ENCODE measurements at regions not wholly inside any gene's neighbourhood (a gene's known extent, or its start where the extent isn't known, plus 50 kb on each side); places are given as distances from the start of the nearest gene placed in this dataset.

DNA sequence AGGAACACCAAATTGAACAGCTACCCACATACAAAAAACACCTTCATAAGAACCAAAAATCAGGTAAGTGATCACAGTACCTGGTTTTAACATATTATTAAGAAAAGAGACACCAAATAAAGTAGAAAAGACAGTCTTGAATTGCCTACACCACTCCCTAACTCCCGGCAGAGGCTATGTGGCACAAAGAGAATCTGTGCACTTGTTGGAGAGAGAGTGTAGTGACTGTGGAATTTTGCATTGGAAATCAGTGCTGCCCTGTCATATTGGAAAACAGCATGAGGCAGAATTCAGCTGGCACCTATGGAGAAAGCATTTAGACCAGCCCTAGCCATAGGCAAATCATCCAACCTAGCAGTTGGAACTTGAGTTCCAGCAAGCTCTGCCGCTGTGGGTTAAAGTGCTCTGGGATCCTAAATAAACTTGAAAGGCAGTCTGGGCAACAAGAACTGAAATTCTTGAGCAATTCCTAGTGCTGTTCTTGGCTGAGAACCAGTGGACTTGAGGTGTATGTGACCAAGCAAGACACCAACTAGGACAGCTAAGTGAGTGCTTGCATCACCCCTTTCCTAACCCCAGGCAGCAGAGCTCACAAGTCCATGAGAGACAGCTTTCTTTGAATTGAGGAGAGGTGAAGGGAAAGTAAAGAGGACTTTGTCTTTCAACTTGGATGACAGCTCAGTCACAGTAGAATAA is 969.6 kb upstream of the ALCAM start:
- no peak for TF ChIP-seq ZFP3 (CRISPR knock-in tag; IDR thresholded peaks at IDR 0.05)
- TF ChIP-seq ZNF565 (CRISPR knock-in tag; conservative IDR thresholded peaks at IDR 0.05; ENCODE audit: low read depth), result no peak
- no peak for TF ChIP-seq PPARA (CRISPR knock-in tag; IDR thresholded peaks at IDR 0.05; ENCODE audit: borderline replicate concordance)
- TF ChIP-seq, protein P1, sequence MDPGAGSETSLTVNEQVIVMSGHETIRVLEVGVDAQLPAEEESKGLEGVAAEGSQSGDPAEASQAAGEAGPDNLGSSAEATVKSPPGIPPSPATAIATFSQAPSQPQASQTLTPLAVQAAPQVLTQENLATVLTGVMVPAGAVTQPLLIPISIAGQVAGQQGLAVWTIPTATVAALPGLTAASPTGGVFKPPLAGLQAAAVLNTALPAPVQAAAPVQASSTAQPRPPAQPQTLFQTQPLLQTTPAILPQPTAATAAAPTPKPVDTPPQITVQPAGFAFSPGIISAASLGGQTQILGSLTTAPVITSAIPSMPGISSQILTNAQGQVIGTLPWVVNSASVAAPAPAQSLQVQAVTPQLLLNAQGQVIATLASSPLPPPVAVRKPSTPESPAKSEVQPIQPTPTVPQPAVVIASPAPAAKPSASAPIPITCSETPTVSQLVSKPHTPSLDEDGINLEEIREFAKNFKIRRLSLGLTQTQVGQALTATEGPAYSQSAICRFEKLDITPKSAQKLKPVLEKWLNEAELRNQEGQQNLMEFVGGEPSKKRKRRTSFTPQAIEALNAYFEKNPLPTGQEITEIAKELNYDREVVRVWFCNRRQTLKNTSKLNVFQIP (CRISPR knock-in tag; IDR thresholded peaks at IDR 0.05; ENCODE audit: borderline replicate concordance, low read depth), result no peak
- no peak for TF ChIP-seq RARB (CRISPR knock-in tag; IDR thresholded peaks at IDR 0.05)
- no peak for TF ChIP-seq PATZ1 (CRISPR knock-in tag; IDR thresholded peaks at IDR 0.05; ENCODE audit: borderline replicate concordance)
